ENCODE measurements at regions not wholly inside any gene's neighbourhood (a gene's known extent, or its start where the extent isn't known, plus 50 kb on each side); places are given as distances from the start of the nearest gene placed in this dataset.

- TF ChIP-seq ZFP30 (CRISPR knock-in tag; IDR thresholded peaks at IDR 0.05) = no peak
- no peak for TF ChIP-seq ZNF565 (CRISPR knock-in tag; conservative IDR thresholded peaks at IDR 0.05; ENCODE audit: low read depth)
- no peak for TF ChIP-seq PPARA (CRISPR knock-in tag; IDR thresholded peaks at IDR 0.05; ENCODE audit: borderline replicate concordance)
- no peak for TF ChIP-seq ESRRG (CRISPR knock-in tag; IDR thresholded peaks at IDR 0.05)
- TF ChIP-seq ARNTL (CRISPR knock-in tag; IDR thresholded peaks at IDR 0.05; ENCODE audit: borderline replicate concordance, low read depth) = no peak
- TF ChIP-seq OSR1 (CRISPR knock-in tag; IDR thresholded peaks at IDR 0.05) = no peak
- TF ChIP-seq TCF4 (CRISPR knock-in tag; IDR thresholded peaks at IDR 0.05; ENCODE audit: borderline replicate concordance) = no peak
- no peak for TF ChIP-seq RARB (CRISPR knock-in tag; IDR thresholded peaks at IDR 0.05)
- no peak for TF ChIP-seq CREB5 (CRISPR knock-in tag; IDR thresholded peaks at IDR 0.05; ENCODE audit: low read depth)
These were observed 225.0 kb upstream of the P2RY1 start for GRCh38 chr3:152609891-152610290.

All from SK-N-SH treated with all-trans-retinoic acid at 6 μM for 48 hours (cell line).